ENCODE measurements at regions not wholly inside any gene's neighbourhood (a gene's known extent, or its start where the extent isn't known, plus 50 kb on each side); places are given as distances from the start of the nearest gene placed in this dataset.

DNA sequence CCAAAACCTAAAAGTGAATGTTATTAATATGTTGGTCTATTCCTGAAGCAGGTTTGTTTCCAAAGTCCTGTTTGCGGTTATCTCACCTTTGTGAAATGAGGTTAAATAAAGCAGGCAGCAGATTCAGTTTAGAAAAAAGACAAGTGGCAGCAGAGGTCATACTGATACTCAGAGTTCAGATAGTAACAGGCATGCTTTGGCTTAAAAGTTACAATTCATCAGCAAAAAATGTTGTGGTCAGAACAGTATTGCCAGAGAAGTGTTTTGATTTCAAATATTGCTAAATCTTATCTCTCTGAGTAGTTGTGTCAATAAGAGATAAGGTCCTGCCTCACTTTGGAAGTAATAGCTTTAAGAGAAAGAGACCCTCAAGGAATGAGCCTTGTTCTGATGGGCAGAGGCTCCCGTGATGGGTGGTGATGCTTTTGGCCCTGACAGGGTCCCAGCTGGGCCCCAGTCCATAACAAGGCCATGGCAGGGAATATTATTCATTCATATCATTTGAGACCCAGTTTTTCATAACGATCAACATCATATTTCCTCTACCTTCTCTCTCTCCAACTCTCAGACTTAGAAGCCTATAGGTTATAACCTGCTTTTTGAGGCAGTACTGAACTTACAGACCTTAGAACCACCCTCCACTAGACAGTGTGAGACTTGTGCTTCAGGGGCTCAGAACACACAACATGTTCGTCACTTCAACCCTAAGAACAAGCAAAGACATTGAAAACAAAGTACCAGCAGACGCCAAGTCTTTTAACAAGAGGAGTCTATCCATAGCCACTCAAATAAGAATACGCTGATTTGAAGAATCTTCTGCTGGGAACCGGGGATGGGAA is 58.5 kb upstream of the AHR start:
- TF ChIP-seq CTCF (IDR thresholded peaks at IDR 0.05 in 8 of 11, conservative IDR thresholded peaks at IDR 0.05 in 3 of 11) = no peak
- no peak for TF ChIP-seq POLR2A (IDR thresholded peaks at IDR 0.05)
- TF ChIP-seq POLR2AphosphoS5 (IDR thresholded peaks at IDR 0.05) = no peak

Data from spleen (tissue), 7 donors.